ENCODE measurements at regions not wholly inside any gene's neighbourhood (a gene's known extent, or its start where the extent isn't known, plus 50 kb on each side); places are given as distances from the start of the nearest gene placed in this dataset.

DNA sequence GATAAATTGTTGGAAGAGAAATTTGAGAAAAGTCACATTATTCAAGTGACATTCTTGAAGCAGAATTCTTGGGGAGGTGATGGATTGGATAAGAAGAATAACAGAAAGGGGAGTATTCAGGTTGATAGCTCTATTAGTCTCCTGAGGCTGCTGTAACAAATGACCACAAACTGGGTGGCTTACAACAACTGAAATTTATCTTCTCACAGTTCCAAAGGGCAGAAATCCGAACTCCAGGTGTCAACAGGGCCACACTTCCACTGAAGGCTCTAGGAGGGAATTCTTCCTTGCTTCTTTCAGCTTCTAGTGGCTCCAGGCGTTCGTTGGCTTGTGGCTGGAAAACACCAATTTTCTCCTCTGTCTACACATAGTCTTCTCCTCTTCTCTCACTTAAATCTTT lies 99.8 kb downstream of the TES start:
- no peak for DNase-seq

GRCh38 chr7:116311259-116311658 lies 100.9 kb downstream of the TES start:
- DNase-seq: no peak

DNA sequence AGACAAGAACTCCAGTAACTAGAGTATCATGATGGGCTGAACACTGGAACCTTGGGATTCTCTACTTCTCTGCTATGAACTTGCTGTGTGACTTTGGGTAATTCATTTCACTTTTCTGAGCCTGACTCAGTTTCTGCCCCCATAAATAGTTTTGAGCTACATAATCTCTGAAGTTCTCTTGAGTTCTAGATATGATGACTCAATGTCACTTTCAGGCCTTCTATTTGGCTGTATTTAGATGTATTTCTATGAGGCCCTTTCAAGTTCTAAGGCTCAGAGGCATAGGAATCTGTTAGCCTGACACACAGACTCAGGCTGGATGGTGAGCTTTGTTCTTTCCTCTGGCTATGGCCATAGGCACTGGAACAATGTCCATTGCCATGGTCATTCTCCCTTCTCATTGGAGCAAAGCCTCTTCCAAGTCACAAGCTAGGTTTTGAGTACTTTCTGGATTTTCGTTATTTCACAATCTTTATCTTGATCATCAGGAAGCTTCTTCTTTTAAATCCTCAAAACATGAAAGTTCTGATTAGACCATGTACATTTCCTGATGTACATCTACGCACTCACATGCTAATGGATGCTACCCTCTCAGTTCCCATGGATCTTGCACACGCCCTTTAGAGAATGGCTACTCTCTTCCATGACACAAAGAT lies 101.6 kb downstream of the TES start:
- DNase-seq: no peak

DNA sequence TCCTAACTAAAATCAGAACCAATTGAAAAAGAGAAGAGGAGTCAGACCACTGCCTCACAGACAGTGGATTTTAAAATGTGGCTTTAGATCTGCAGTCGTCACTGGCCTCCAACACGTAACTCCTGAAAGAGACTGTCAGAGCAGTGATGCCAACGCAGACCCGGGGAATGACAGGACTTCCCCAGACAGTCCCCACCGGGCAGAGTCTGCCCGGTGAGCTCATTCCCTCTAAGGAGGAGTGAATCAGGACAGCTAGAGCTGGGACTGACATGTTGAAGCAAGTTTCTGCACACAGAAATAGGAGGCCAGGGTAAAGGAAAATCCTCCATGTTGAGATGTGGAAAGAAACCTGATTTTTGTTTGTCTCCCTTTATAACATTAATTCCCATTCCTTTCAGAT lies 105.0 kb downstream of the TES start:
- no peak for DNase-seq

DNA sequence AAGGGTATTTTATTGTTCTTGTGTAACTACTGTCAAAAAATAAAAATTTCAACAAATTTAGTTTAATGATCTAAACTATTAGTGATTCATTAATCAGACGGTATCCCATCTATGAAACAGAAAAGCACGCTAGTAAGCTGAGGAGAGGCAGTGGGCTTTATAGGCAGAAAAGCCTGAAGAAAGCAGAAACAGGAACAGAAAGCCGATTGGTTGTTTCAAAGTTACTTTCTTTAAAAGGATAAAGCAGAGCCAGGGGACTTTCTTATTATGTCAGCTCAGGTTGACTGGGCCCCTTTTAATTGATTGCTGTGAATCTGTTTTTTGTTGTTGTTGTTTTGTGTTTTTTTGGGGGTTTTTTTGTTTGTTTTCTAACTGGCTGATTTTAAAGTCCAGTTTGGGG lies 105.5 kb downstream of the TES start:
- no peak for DNase-seq

GRCh38 chr7:116316838-116317628 lies 106.7 kb downstream of the TES start:
- DNase-seq: no peak

DNA sequence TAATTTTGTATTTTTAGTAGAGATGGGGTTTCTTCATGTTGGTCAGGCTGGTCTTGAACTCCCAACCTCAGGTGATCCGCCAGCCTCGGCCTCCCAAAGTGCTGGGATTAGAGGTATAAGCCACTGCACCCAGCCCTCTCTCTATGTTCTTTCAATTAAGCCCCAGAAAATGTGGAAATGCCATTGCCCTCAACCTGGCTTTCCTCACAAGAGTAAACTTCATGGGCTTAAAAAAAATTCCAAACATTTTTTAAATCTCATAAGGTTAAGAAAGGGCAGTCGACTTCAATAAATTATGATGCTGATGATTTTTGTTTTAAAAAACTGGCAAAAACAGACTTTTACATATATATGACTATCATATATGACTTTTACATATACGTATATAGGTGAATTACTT lies 107.6 kb downstream of the TES start:
- DNase-seq: no peak

DNA sequence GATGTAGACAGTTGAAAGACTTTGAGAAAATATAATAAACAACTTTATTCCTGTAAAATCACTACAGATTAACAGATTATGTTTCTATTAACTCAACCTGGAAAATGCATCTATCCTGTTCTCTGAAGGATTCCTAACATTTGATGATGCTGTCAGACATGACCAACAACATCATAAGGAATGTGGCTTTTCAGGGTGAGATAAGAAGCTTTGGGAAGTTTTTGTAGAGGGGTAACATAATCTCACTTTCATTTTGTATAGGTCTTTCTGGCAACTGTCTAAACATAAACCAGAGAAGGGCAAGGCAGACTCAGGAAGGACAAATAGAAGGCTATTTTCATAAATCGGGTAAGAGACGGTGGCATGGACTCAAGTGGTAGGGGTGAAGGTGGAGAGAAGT lies 112.2 kb downstream of the TES start:
- DNase-seq: no peak

GRCh38 chr7:116324582-116324981 lies 114.2 kb downstream of the TES start:
- DNase-seq: no peak

DNA sequence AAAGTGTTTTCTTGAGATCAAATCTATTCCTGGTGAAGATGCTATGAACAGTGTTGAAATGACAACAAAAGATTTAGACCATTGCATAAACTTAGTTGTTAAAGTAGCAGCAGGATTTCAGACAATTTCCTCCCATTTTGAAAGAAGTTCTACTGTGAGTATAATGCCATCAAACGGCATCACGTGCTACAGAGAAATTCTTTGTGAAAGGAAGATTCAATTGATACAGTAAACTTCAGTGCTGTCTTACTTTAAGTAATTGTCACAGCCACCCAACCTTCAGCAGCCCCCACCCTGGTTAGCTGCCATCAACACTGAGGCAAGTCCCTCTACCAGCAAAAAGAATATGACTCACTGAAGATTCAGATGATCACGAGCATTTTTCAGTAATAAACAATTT lies 115.2 kb downstream of the TES start:
- no peak for DNase-seq

- no peak for DNase-seq
Measured at GRCh38 chr7:116327135-116327534, 116.8 kb downstream of the TES start.

GRCh38 chr7:116327752-116328151 lies 117.4 kb downstream of the TES start:
- no peak for DNase-seq

GRCh38 chr7:116328161-116328560 lies 117.8 kb downstream of the TES start:
- DNase-seq: no peak

DNA sequence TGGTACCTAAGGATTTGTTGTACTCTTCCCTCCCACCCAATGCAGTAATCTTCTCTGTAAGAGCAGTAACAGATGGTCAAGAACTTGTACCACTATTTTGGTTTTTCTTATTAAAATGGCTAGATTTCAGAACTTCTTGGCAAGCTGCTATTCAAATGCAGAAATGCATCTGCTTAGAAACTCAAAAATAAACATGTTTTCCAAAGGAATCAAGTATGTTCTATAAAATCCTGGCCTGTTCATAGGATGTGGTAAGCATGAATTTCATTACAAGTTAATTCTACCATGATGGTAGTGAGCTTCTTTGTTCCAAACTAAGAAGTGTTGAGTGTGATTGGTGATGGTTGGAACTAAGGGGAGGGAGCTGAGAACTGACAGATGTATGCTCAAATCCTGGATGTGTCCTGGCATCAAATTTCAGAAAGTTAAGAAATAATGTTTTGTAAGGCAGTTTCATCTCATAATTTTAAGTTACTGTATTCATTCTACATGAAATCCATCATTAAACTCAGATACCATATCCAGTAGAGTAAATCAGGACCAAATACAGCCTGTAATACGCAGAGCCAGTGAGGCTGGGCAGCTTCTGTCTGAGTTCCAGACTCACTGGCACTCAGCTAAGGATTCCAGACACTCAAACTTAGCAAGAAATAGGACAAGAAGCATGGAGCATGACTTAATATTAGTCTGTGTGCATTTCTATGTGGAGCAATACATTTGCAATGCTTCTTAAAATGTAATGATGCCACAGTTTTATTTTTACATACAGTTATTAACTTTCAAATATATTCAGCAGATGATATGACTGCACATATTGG lies 119.6 kb downstream of the TES start:
- no peak for DNase-seq

GRCh38 chr7:116331020-116331419 lies 120.7 kb downstream of the TES start:
- DNase-seq: no peak

DNA sequence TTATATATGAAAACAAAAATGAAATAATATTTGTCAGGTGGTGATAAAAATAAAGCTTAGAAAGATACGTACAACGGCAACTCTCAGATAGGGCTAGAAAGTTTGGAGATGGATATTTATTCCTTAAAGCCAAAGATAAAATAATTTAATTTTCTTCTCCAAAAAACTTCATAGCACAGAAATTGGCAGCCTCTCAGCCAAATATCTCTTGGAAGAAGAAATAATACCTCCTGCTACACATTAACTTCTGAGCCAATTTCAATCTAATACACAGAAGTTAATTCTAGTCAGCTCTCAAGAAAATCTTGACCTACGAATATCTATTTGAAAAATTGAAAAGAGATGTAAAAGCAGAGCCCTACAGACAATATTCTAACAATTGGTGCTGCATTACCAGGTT lies 122.4 kb downstream of the TES start:
- no peak for DNase-seq

DNA sequence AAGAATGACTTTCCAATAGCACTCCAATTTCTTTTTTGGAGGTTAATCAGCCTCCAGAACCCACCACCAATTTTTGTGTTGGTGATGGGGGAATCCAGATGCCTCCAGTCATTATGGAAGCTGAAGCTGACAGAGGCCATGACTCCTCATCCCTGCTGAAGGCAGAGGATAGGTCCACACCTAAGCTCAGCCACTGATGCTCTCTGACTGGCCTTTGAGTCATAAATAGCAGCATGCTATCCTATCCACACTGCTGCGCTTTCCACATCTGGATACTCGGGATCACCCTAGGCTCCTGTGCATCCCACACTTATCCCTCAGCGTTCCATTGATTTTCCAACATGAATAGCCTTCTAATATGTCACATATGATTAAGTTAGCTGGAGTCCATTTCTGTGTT lies 124.2 kb downstream of the TES start:
- DNase-seq: no peak

DNA sequence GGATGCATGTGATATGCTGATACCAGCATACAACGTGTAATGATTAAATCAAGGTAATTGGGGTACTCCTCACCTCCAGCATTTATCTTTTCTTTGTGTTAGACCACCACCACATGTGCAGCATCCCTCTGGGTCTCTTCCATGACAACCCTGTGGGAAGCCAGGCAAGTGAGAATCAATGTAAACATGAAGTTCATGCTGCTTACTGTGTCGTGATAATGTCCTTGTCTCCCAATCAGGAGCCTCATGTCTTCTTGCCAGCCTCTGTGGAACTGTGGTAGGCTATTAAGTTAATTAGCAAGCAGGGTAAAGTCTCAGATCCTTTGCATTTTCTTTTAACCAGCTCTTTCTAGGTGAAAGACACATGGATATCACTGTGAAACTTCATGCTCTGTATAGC lies 126.7 kb downstream of the TES start:
- no peak for DNase-seq

DNA sequence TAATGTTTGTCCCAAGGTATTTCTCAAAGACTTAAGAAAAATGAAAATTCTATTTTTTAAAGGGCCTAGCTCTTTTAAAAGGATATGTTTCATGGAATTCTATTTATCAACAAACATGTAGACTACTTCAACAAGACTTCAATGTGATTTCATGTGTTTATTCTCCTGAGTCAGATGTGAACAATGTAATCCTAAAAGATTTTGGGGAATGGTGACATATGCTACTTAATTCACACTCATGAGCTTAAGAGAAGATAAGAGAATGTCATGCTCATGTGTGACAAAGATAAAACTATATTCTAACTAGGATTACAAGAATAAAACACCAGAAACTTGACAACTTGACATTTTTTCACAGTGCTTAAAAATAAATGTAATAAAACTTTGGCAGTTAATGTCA lies 127.5 kb downstream of the TES start:
- DNase-seq: no peak

DNA sequence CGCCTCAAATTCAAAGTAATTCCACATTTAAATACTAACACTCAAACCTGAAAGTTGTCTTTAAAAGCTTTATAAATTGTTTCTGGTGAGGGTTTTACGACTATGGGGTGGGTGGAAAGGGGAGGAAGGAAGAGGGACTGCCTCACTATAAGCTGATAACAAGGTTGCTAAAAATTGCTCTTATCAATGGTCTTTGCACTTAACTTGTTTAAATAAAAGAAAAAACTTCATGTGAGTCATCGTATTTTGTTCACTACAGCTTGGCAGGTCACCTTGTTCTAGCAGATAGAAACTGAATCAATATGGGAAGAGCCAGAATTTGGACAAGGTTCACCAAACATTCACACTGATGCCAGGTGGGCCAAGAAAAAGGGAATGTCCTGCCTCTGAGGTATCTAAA lies 129.2 kb downstream of the TES start:
- no peak for DNase-seq

GRCh38 chr7:116340201-116340847 lies 130.0 kb downstream of the TES start:
- DNase-seq: no peak

DNA sequence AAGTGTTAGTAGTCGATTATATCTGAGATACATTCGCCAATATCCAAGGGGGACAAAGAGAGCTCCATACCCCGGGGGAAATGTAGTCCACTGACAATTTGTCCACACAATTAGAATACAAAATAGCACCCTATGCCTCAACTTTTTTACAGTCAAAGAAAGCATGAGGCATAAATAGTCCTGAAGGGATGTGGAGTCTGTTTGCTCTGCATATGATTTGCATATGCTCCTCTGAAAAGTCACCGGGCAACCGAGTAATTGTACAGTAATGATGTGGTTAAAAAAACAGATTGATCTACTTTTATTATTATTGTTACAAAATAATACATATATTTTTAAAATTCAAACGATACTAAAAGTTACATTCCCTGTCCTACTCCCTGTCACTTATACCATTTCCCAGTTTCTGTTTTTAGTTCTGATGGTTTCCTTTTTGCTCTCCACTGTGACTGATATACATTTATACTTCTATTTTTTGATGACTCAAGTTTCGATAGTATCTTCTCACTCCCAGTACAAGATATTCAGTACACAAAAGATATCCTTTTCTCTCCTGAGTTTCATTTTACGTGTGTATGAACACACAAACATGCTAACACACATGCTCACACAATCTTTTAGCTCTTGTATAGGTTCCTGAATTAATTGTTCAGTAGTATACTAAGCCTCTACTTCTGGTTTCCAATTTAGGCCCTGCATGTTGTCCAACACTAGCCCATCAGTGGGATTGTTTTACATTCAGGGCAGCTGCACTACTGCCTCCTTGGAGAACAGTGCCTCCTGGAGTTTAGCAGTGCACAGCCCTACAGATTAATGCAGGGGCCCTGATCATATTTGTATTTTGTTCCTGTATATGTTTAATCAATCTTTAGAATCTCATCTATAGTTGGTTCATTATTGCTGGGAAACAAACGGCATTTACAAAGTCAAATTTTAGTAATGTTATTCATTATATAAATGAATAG lies 130.9 kb downstream of the TES start:
- DNase-seq: no peak
